Upper lobe of right lung (tissue), 1 donor: ENCODE measurements at regions not wholly inside any gene's neighbourhood (a gene's known extent, or its start where the extent isn't known, plus 50 kb on each side); places are given as distances from the start of the nearest gene placed in this dataset.
"Not testable (repeated sequence)": the region's sequence is repeated elsewhere in the genome, so short reads cannot be mapped to it uniquely, and the experiment has no call there.

Source experiments
- ATAC-seq: fragments of 200-7000 bp; cut with Tn5 transposase; one replicate; pipeline ENCODE4 v1.9.1; 2020; ENCODE audit warnings: mild to moderate bottlenecking, moderate library complexity
- DNase-seq: peaks from one replicate; pipeline ENCODE4 v3.0.0-alpha.2; 2020
- H3K27ac ChIP-seq: fragments of 200-600 bp; one replicate; pipeline ENCODE4 v1.8.0; 2022
- H3K27me3 ChIP-seq: fragments of 200-600 bp; one replicate; pipeline ENCODE4 v1.8.0; 2022; ENCODE audit warnings: mild to moderate bottlenecking
- H3K36me3 ChIP-seq: fragments of 200-600 bp; one replicate; pipeline ENCODE4 v1.8.0; 2022
- H3K4me1 ChIP-seq: fragments of 200-600 bp; one replicate; pipeline ENCODE4 v1.8.0; 2022
- H3K4me3 ChIP-seq: fragments of 200-600 bp; one replicate; pipeline ENCODE4 v1.8.0; 2022; ENCODE audit warnings: mild to moderate bottlenecking
- H3K9me3 ChIP-seq: fragments of 200-600 bp; one replicate; pipeline ENCODE4 v1.8.0; 2022
- intact Hi-C: fragments of 100-400 bp; cut with DNase I; formaldehyde crosslinking; loops from one replicate; pipeline ENCODE4 v1.11.0; 2022
- TF ChIP-seq, protein P1 (sequence below): fragments of 200-600 bp; IDR thresholded peaks from one replicate; pipeline ENCODE4 v1.8.0; 2022; ENCODE audit warnings: antibody characterized with exemption
- donor health status: DM: no; HTN: yes; CAD: no; lungs with severe emphysema.

DNA sequence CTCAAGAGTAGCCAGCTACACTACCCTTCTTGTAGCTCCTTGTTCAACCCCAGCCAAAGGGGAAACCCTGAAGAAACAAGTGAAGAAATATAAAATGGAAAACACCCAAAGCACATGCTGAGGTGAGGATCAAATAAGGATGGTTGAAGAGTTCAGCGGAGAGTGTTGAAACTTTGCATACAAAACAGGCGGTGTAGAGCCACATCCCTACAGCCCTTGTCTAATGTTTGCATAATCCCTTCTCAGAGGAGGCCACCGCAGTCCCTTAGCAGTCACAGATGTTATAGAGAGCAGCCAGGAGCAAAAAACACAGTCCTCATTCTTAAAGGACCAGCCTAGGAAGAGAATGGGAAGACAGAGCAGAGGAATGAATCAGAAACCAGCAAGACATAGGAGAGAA is 350.7 kb upstream of the SASH1 start:
- Histone ChIP-seq H3K27me3 (no peaks in the 10 kb centered on the region), H3K4me3 (no peak overlapping the region), H3K36me3 (no peaks in the 10 kb centered on the region), H3K27ac (no peak overlapping the region), H3K9me3 (no peaks in the 10 kb centered on the region), H3K4me1 (no peaks in the 10 kb centered on the region)
- DNase-seq (no peak), ATAC-seq (no peak)
- TF ChIP-seq, protein P1, sequence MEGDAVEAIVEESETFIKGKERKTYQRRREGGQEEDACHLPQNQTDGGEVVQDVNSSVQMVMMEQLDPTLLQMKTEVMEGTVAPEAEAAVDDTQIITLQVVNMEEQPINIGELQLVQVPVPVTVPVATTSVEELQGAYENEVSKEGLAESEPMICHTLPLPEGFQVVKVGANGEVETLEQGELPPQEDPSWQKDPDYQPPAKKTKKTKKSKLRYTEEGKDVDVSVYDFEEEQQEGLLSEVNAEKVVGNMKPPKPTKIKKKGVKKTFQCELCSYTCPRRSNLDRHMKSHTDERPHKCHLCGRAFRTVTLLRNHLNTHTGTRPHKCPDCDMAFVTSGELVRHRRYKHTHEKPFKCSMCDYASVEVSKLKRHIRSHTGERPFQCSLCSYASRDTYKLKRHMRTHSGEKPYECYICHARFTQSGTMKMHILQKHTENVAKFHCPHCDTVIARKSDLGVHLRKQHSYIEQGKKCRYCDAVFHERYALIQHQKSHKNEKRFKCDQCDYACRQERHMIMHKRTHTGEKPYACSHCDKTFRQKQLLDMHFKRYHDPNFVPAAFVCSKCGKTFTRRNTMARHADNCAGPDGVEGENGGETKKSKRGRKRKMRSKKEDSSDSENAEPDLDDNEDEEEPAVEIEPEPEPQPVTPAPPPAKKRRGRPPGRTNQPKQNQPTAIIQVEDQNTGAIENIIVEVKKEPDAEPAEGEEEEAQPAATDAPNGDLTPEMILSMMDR = no peak
- intact Hi-C loops = no loop called here

- Histone ChIP-seq H3K9me3 (no peaks in the 10 kb centered on the region), H3K27me3 (no peaks in the 10 kb centered on the region), H3K36me3 (no peaks in the 10 kb centered on the region), H3K4me1 (no peaks in the 10 kb centered on the region), H3K27ac (no peak overlapping the region), H3K4me3 (no peak overlapping the region)
- no peak for DNase-seq
- ATAC-seq = no peak
- intact Hi-C loops = no loop called here
- TF ChIP-seq, protein P1 = no peak
Observed at GRCh38 chr6:147999001-147999540, 343.6 kb upstream of the SASH1 start.

DNA sequence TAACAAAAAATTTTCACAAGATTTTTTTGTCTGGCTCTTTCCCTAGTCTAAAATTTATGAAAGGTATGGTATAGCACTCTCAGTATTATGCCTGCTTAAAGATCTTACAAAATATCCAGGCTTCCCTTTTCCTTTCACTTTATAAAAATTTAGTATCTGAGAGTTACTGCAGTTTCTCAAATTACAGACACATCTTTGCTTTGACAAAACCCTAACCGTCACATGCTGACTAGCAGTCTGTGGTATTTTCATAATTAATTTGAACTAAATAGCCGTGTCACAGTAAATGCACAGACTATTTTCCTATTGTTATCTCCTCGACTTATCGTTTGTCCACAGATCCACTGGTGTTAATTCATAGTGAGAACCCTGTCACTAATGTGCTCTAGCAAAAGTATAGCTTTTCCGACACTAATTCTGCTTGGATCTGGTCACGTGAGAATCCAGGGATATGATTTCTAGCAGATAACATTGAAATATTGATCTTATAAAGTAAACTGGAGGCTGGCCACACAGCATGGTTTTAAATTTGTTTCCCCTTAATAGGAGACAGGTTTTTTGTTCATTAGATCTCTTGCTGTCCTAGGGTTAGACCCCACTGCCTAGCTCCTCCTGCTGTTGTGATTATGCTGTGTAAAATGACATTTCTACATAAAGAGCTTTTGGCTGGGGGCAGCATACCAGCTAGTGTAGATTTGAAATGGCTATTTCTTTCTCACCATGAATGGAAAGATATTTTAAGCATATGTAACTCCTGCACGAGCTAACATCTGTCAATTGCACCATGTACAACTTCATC is 340.6 kb upstream of the SASH1 start:
- intact Hi-C loops = no loop called here
- Histone ChIP-seq H3K9me3 (no peaks in the 10 kb centered on the region), H3K27me3 (no peaks in the 10 kb centered on the region), H3K27ac (no peak overlapping the region), H3K36me3 (no peaks in the 10 kb centered on the region), H3K4me3 (no peak overlapping the region), H3K4me1 (no peaks in the 10 kb centered on the region)
- TF ChIP-seq, protein P1 = no peak
- no peak for DNase-seq
- no peak for ATAC-seq

DNA sequence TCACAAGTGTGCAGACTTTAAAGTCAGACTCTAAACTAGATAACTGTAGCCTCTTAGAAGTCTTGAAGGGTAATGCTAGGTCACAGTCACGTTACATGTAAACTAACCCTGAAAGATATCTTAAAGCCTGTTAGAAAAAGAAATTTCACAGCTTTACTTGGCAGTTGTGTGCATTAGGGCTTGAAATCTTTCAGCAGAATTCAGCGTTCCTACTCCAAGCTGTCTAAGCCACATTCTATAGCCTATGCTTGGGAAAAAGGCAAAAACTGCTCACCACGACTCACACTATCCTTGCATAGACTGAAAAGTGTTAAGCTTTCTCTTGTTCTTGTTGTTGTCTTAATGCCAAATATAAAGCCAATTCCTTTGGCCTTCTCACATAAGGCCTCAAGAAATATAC is 338.0 kb upstream of the SASH1 start:
- Histone ChIP-seq H3K4me1 (no peaks in the 10 kb centered on the region), H3K27me3 (no peaks in the 10 kb centered on the region), H3K4me3 (no peak overlapping the region), H3K36me3 (no peaks in the 10 kb centered on the region), H3K27ac (no peak overlapping the region), H3K9me3 (no peaks in the 10 kb centered on the region)
- ATAC-seq (no peak), DNase-seq (no peak)
- TF ChIP-seq, protein P1 = no peak
- intact Hi-C loops = no loop called here

DNA sequence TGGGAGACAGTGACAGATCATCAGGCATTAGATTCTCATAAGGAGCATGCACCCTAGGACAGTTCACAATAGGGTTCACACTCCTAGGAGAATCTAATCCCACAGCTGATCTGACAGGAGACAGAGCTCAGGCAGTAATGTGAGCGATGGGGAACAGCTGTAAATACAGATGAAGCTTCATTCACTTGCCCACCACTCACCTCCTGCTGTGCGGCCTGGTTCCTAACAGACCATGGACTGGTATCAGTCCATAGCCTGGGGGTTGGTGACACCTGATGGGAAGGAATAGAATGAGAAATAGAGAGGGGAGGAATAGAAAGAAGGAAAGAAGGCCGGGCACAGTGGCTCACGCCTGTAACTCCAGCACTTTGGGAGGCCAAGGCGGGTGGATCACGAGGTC is 336.8 kb upstream of the SASH1 start:
- no peak for ATAC-seq
- DNase-seq = no peak
- intact Hi-C loops = no loop called here
- no peaks in the 10 kb centered on the region for H3K36me3 ChIP-seq
- TF ChIP-seq, protein P1 = no peak
- H3K9me3 ChIP-seq = no peaks in the 10 kb centered on the region
- H3K4me3 ChIP-seq = no peak overlapping the region
- no peaks in the 10 kb centered on the region for H3K4me1 ChIP-seq
- H3K27ac ChIP-seq = no peak overlapping the region
- no peaks in the 10 kb centered on the region for H3K27me3 ChIP-seq

GRCh38 chr6:148010516-148010915 is 332.1 kb upstream of the SASH1 start:
- H3K4me3 ChIP-seq, H3K9me3 ChIP-seq, DNase-seq, ATAC-seq, H3K27me3 ChIP-seq, H3K4me1 ChIP-seq, H3K27ac ChIP-seq, H3K36me3 ChIP-seq, intact Hi-C loops: not testable (repeated sequence)
